ENCODE measurements at regions not wholly inside any gene's neighbourhood (a gene's known extent, or its start where the extent isn't known, plus 50 kb on each side); places are given as distances from the start of the nearest gene placed in this dataset.

GRCh38 chr2:217335341-217335966 is 475.6 kb upstream of the TNP1 start:
- TF ChIP-seq, protein P1, sequence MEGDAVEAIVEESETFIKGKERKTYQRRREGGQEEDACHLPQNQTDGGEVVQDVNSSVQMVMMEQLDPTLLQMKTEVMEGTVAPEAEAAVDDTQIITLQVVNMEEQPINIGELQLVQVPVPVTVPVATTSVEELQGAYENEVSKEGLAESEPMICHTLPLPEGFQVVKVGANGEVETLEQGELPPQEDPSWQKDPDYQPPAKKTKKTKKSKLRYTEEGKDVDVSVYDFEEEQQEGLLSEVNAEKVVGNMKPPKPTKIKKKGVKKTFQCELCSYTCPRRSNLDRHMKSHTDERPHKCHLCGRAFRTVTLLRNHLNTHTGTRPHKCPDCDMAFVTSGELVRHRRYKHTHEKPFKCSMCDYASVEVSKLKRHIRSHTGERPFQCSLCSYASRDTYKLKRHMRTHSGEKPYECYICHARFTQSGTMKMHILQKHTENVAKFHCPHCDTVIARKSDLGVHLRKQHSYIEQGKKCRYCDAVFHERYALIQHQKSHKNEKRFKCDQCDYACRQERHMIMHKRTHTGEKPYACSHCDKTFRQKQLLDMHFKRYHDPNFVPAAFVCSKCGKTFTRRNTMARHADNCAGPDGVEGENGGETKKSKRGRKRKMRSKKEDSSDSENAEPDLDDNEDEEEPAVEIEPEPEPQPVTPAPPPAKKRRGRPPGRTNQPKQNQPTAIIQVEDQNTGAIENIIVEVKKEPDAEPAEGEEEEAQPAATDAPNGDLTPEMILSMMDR (conservative IDR thresholded peaks at IDR 0.05; ENCODE audit: low read length) = no peak
- no peak for TF ChIP-seq EZH2phosphoT487 (IDR thresholded peaks at IDR 0.05; ENCODE audit: borderline replicate concordance, low read depth, low read length)
